ENCODE measurements at regions not wholly inside any gene's neighbourhood (a gene's known extent, or its start where the extent isn't known, plus 50 kb on each side); places are given as distances from the start of the nearest gene placed in this dataset.
"Not testable (repeated sequence)": the region's sequence is repeated elsewhere in the genome, so short reads cannot be mapped to it uniquely, and the experiment has no call there.

GRCh38 chr9:82475584-82476301 lies 487.2 kb downstream of the SPATA31D1 start:
- no peak for DNase-seq (ENCODE audit: low read depth)
- H3K4me3 ChIP-seq (ENCODE audit: control insufficient read depth, low read depth, low read length) = no peak overlapping the region
- TF ChIP-seq, protein P1, sequence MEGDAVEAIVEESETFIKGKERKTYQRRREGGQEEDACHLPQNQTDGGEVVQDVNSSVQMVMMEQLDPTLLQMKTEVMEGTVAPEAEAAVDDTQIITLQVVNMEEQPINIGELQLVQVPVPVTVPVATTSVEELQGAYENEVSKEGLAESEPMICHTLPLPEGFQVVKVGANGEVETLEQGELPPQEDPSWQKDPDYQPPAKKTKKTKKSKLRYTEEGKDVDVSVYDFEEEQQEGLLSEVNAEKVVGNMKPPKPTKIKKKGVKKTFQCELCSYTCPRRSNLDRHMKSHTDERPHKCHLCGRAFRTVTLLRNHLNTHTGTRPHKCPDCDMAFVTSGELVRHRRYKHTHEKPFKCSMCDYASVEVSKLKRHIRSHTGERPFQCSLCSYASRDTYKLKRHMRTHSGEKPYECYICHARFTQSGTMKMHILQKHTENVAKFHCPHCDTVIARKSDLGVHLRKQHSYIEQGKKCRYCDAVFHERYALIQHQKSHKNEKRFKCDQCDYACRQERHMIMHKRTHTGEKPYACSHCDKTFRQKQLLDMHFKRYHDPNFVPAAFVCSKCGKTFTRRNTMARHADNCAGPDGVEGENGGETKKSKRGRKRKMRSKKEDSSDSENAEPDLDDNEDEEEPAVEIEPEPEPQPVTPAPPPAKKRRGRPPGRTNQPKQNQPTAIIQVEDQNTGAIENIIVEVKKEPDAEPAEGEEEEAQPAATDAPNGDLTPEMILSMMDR (conservative IDR thresholded peaks at IDR 0.05; ENCODE audit: control insufficient read depth, insufficient read depth, low read depth, low read length) = no peak

- TF ChIP-seq, protein P1 (conservative IDR thresholded peaks at IDR 0.05; ENCODE audit: control insufficient read depth, insufficient read depth, low read depth, low read length) = no peak
- no peak overlapping the region for H3K4me3 ChIP-seq (ENCODE audit: control insufficient read depth, low read depth, low read length)
- no peak for DNase-seq (ENCODE audit: low read depth)
Measured at GRCh38 chr9:82480921-82481320, 492.3 kb downstream of the SPATA31D1 start.

- DNase-seq (ENCODE audit: low read depth) = no peak
- TF ChIP-seq, protein P1 (conservative IDR thresholded peaks at IDR 0.05; ENCODE audit: control insufficient read depth, insufficient read depth, low read depth, low read length) = no peak
- H3K4me3 ChIP-seq (ENCODE audit: control insufficient read depth, low read depth, low read length) = no peak overlapping the region
Measured at GRCh38 chr9:82487935-82488312, 499.4 kb downstream of the SPATA31D1 start.

DNA sequence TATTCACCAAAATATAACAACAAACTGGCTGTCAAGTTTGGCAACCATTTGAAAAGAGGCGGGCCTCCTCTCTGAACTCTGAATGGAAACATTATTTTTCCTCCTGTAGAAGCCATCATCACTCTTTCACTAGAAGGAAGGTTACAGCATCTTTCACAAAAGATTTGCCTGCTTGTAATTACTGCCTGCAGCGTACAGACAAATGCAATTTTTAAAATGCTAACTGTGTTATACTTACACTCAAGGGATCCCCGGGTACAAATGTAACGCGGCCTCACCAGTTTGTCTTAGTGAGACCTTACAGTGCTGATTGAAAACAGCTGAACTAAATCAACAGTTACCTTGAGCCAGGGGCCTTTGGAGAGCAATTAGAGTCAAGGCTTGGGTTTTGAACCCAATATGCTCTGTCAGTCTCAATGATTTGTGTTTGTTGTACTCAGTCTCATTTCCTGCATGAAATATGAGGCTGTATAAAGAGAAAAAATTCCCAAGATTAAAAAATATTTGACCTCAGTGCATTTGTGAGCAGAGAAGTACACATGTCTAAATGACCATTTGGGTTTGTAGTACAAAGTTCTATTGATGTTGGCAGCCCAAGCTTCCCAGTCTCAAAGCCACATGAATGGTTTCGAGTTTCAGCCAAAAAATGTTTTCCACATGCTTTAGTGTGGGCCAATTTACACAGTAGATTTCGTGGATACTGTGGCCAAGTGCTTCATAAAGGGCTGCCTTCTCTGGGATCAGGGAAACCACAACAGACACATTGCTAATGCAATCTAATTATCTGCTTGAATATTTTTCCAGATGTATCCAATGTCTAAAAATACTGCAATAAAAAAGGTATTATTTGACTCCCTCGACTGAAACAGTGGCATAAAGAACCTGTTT lies 500.0 kb downstream of the SPATA31D1 start:
- H3K4me3 ChIP-seq (ENCODE audit: control insufficient read depth, low read depth, low read length) = no peak overlapping the region
- TF ChIP-seq, protein P1 (conservative IDR thresholded peaks at IDR 0.05; ENCODE audit: control insufficient read depth, insufficient read depth, low read depth, low read length) = no peak
- DNase-seq (ENCODE audit: low read depth) = peak; percentile 92

DNA sequence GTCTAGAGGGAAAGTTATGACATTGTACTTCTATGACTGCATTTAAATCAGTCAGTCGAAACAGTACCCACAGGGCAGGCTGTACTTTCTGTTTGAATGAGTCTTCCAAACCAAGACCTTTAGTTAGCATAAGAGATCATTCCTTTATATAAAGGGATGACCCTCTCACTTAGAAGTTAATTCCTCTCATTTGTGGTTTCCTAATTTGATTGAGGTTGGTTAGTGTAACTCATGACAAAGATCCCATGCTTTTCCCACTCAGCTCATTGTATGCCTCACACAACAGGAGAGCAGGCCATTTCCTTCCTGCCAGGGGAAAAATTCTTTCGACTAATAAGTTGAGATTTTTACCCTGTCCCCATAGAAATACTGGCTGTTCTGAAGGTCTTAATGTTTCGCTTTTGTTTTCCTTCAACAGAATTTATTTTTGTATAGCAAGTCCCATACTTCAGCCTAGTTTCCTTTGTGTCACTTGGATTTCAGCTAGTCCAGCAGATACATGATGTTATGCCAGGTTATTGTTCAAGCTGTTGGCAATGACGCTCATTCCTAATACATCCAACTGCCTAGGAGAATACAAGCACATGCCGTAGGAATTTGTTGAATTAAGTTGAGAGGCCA lies 500.7 kb downstream of the SPATA31D1 start:
- TF ChIP-seq, protein P1 (conservative IDR thresholded peaks at IDR 0.05; ENCODE audit: control insufficient read depth, insufficient read depth, low read depth, low read length) = no peak
- H3K4me3 ChIP-seq (ENCODE audit: control insufficient read depth, low read depth, low read length) = no peak overlapping the region
- DNase-seq (ENCODE audit: low read depth) = peak; percentile 56

GRCh38 chr9:82490019-82490499 lies 501.5 kb downstream of the SPATA31D1 start:
- TF ChIP-seq, protein P1 (conservative IDR thresholded peaks at IDR 0.05; ENCODE audit: control insufficient read depth, insufficient read depth, low read depth, low read length) = no peak
- peak; percentile 87 for DNase-seq (ENCODE audit: low read depth)

GRCh38 chr9:82490821-82491220 lies 502.2 kb downstream of the SPATA31D1 start:
- H3K4me3 ChIP-seq (ENCODE audit: control insufficient read depth, low read depth, low read length); DNase-seq (ENCODE audit: low read depth): not testable (repeated sequence)

More at GRCh38 chr9:82490019-82490499, 501.5 kb downstream of the SPATA31D1 start:
- H3K4me3 ChIP-seq (ENCODE audit: control insufficient read depth, low read depth, low read length) = no peak overlapping the region

Data from fibroblast of mammary gland (primary cell).